NT2/D1 (cell line): ENCODE measurements at regions not wholly inside any gene's neighbourhood (a gene's known extent, or its start where the extent isn't known, plus 50 kb on each side); places are given as distances from the start of the nearest gene placed in this dataset.

Source experiments
- SUZ12 ChIP-seq: IDR thresholded peaks from 2 replicates; pipeline ENCODE4 v1.6.1; 2011; ENCODE audit not compliant: insufficient read length, insufficient read depth; ENCODE audit errors: extremely low read depth
- YY1 ChIP-seq: IDR thresholded peaks from 2 replicates; pipeline ENCODE4 v1.6.1; 2011; ENCODE audit not compliant: insufficient read length, insufficient read depth
- ZNF274 ChIP-seq: IDR thresholded peaks from 2 replicates; pipeline ENCODE4 v1.6.1; 2011; ENCODE audit warnings: mild to moderate bottlenecking, low read depth, low read length

GRCh38 chr2:104945866-104946265 is 92.0 kb downstream of the POU3F3 start:
- TF ChIP-seq YY1 (no peak), SUZ12 (no peak), ZNF274 (no peak)
